ENCODE measurements at regions not wholly inside any gene's neighbourhood (a gene's known extent, or its start where the extent isn't known, plus 50 kb on each side); places are given as distances from the start of the nearest gene placed in this dataset.

- ATAC-seq (no peak), DNase-seq (no peak)
- no peaks in the 10 kb centered on the region for H3K4me1 Mint-ChIP-seq (ENCODE audit: low read depth)
- no peaks in the 10 kb centered on the region for H3K27me3 Mint-ChIP-seq (ENCODE audit: low read depth)
- no peaks in the 10 kb centered on the region for H3K9me3 Mint-ChIP-seq
- no peaks in the 10 kb centered on the region for H3K36me3 Mint-ChIP-seq (ENCODE audit: insufficient read depth)
- H3K4me3 Mint-ChIP-seq, result no peak overlapping the region
Measured at GRCh38 chr5:143471666-143472464, 68.4 kb upstream of the NR3C1 start.

- H3K9me3 Mint-ChIP-seq, result no peaks in the 10 kb centered on the region
- DNase-seq (no peak), ATAC-seq (no peak)
- no peaks in the 10 kb centered on the region for H3K4me1 Mint-ChIP-seq (ENCODE audit: low read depth)
- no peak overlapping the region for H3K4me3 Mint-ChIP-seq
- H3K27me3 Mint-ChIP-seq (ENCODE audit: low read depth), result no peaks in the 10 kb centered on the region
- H3K36me3 Mint-ChIP-seq (ENCODE audit: insufficient read depth), result no peaks in the 10 kb centered on the region
Measured at GRCh38 chr5:143471041-143471509, 67.6 kb upstream of the NR3C1 start.

GRCh38 chr5:143470120-143470519, 66.6 kb upstream of the NR3C1 start:
- DNase-seq (no peak), ATAC-seq (no peak)
- no peaks in the 10 kb centered on the region for H3K27me3 Mint-ChIP-seq (ENCODE audit: low read depth)
- H3K36me3 Mint-ChIP-seq (ENCODE audit: insufficient read depth), result no peaks in the 10 kb centered on the region
- H3K9me3 Mint-ChIP-seq, result no peaks in the 10 kb centered on the region
- no peak overlapping the region for H3K4me3 Mint-ChIP-seq
- H3K4me1 Mint-ChIP-seq (ENCODE audit: low read depth), result no peaks in the 10 kb centered on the region

GRCh38 chr5:143469125-143469524, 65.6 kb upstream of the NR3C1 start:
- no peak for ATAC-seq
- Mint-ChIP-seq H3K4me3 (no peak overlapping the region), H3K36me3 (ENCODE audit: insufficient read depth) (no peaks in the 10 kb centered on the region), H3K4me1 (ENCODE audit: low read depth) (no peaks in the 10 kb centered on the region), H3K9me3 (no peaks in the 10 kb centered on the region), H3K27me3 (ENCODE audit: low read depth) (no peaks in the 10 kb centered on the region)
- no peak for DNase-seq

- Mint-ChIP-seq H3K36me3 (ENCODE audit: insufficient read depth) (no peaks in the 10 kb centered on the region), H3K9me3 (no peaks in the 10 kb centered on the region), H3K4me3 (no peak overlapping the region), H3K4me1 (ENCODE audit: low read depth) (no peaks in the 10 kb centered on the region), H3K27me3 (ENCODE audit: low read depth) (no peaks in the 10 kb centered on the region)
- ATAC-seq, result no peak
- no peak for DNase-seq
Measured at GRCh38 chr5:143466632-143467031, 63.1 kb upstream of the NR3C1 start.

GRCh38 chr5:143464723-143465490, 61.4 kb upstream of the NR3C1 start:
- H3K9me3 Mint-ChIP-seq, result no peaks in the 10 kb centered on the region
- H3K36me3 Mint-ChIP-seq (ENCODE audit: insufficient read depth), result no peaks in the 10 kb centered on the region
- ATAC-seq (no peak), DNase-seq (no peak)
- H3K4me3 Mint-ChIP-seq, result no peak overlapping the region
- no peaks in the 10 kb centered on the region for H3K27me3 Mint-ChIP-seq (ENCODE audit: low read depth)
- no peaks in the 10 kb centered on the region for H3K4me1 Mint-ChIP-seq (ENCODE audit: low read depth)

- ATAC-seq, result no peak
- DNase-seq, result no peak
- H3K27me3 Mint-ChIP-seq (ENCODE audit: low read depth), result no peaks in the 10 kb centered on the region
- no peaks in the 10 kb centered on the region for H3K9me3 Mint-ChIP-seq
- no peaks in the 10 kb centered on the region for H3K36me3 Mint-ChIP-seq (ENCODE audit: insufficient read depth)
- H3K4me1 Mint-ChIP-seq (ENCODE audit: low read depth), result no peaks in the 10 kb centered on the region
- H3K4me3 Mint-ChIP-seq, result no peak overlapping the region
Measured at GRCh38 chr5:143462431-143462830, 58.9 kb upstream of the NR3C1 start.

- Mint-ChIP-seq H3K4me3 (no peak overlapping the region), H3K4me1 (ENCODE audit: low read depth) (no peaks in the 10 kb centered on the region), H3K9me3 (no peaks in the 10 kb centered on the region), H3K36me3 (ENCODE audit: insufficient read depth) (no peaks in the 10 kb centered on the region), H3K27me3 (ENCODE audit: low read depth) (no peaks in the 10 kb centered on the region)
- ATAC-seq (no peak), DNase-seq (no peak)
Measured at GRCh38 chr5:143459433-143459832, 55.9 kb upstream of the NR3C1 start.

GRCh38 chr5:143456952-143457547, 53.6 kb upstream of the NR3C1 start:
- Mint-ChIP-seq H3K4me1 (ENCODE audit: low read depth) (no peaks in the 10 kb centered on the region), H3K27me3 (ENCODE audit: low read depth) (no peaks in the 10 kb centered on the region), H3K4me3 (no peak overlapping the region), H3K36me3 (ENCODE audit: insufficient read depth) (no peaks in the 10 kb centered on the region), H3K9me3 (no peaks in the 10 kb centered on the region)
- DNase-seq, result no peak
- ATAC-seq, result no peak

GRCh38 chr5:143454936-143455516, 51.5 kb upstream of the NR3C1 start:
- ATAC-seq, result no peak
- H3K4me1 Mint-ChIP-seq (ENCODE audit: low read depth), result no peaks in the 10 kb centered on the region
- DNase-seq, result no peak

GRCh38 chr5:143453720-143454119, 50.2 kb upstream of the NR3C1 start:
- H3K4me3 Mint-ChIP-seq, result no peak overlapping the region
- H3K36me3 Mint-ChIP-seq (ENCODE audit: insufficient read depth), result no peaks in the 10 kb centered on the region
- peaks cover under 1% of the 10 kb centered on the region for H3K4me1 Mint-ChIP-seq (ENCODE audit: low read depth)
- no peak for DNase-seq
- H3K27me3 Mint-ChIP-seq (ENCODE audit: low read depth), result no peaks in the 10 kb centered on the region
- no peak for ATAC-seq
- no peaks in the 10 kb centered on the region for H3K9me3 Mint-ChIP-seq

More at GRCh38 chr5:143454936-143455516, 51.5 kb upstream of the NR3C1 start:
- H3K9me3 Mint-ChIP-seq, result no peaks in the 10 kb centered on the region
- H3K36me3 Mint-ChIP-seq (ENCODE audit: insufficient read depth), result no peaks in the 10 kb centered on the region
- H3K27me3 Mint-ChIP-seq (ENCODE audit: low read depth), result no peaks in the 10 kb centered on the region
- H3K4me3 Mint-ChIP-seq, result no peak overlapping the region
